ENCODE measurements at regions not wholly inside any gene's neighbourhood (a gene's known extent, or its start where the extent isn't known, plus 50 kb on each side); places are given as distances from the start of the nearest gene placed in this dataset.

DNA sequence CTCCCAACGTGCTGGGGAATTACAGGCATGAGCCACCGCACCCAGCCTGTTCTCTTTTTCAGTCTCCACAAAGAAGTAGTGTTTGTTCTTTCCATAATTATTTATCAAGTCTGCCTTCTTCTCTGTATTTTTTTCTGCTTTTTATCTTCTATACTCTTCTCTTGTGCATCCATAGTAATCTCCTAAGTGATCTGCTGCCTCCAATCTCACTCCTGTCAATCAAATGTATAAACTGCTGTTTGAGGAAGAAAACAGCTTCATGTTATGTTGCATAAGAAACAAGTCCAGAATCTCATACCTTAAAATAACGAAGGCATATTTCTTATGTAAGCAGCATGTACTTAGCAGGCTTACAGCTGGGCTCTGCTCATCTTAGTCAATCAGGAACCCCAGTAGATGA is 801.6 kb upstream of the NR2F2 start:
- H3K9me3 ChIP-seq (ENCODE audit: low read depth, low read length, poor library complexity, severe bottlenecking), result no peaks in the 10 kb centered on the region
- no peaks in the 10 kb centered on the region for H3K4me1 ChIP-seq (ENCODE audit: insufficient read depth, low read length, poor library complexity, severe bottlenecking)
- H3K27me3 ChIP-seq (replicated peaks; ENCODE audit: insufficient read depth, low read depth, low read length, poor library complexity), result no peaks in the 10 kb centered on the region
- BruUV-seq (replicated peaks), result no TSS peak
- ChIA-PET POLR2A (ENCODE audit: low non-redundant PET) (no interaction called here), CTCF (no interaction called here)
- TF ChIP-seq EZH2 (IDR thresholded peaks at IDR 0.05; ENCODE audit: borderline replicate concordance, low read depth, low read length, poor library complexity, severe bottlenecking), result no peak
- TF ChIP-seq, protein P1, sequence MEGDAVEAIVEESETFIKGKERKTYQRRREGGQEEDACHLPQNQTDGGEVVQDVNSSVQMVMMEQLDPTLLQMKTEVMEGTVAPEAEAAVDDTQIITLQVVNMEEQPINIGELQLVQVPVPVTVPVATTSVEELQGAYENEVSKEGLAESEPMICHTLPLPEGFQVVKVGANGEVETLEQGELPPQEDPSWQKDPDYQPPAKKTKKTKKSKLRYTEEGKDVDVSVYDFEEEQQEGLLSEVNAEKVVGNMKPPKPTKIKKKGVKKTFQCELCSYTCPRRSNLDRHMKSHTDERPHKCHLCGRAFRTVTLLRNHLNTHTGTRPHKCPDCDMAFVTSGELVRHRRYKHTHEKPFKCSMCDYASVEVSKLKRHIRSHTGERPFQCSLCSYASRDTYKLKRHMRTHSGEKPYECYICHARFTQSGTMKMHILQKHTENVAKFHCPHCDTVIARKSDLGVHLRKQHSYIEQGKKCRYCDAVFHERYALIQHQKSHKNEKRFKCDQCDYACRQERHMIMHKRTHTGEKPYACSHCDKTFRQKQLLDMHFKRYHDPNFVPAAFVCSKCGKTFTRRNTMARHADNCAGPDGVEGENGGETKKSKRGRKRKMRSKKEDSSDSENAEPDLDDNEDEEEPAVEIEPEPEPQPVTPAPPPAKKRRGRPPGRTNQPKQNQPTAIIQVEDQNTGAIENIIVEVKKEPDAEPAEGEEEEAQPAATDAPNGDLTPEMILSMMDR (conservative IDR thresholded peaks at IDR 0.05; ENCODE audit: low read depth, low read length), result no peak
- H3K4me3 ChIP-seq (ENCODE audit: low read depth, low read length, poor library complexity, severe bottlenecking), result no peak overlapping the region
- no peak overlapping the region for H3K27ac ChIP-seq (ENCODE audit: low read depth, low read length, poor library complexity, severe bottlenecking)
- DNase-seq (ENCODE audit: low spot score), result no peak
- intact Hi-C loops (cut with micrococcal nuclease; ENCODE audit: unreplicated experiment), result no loop called here
- no peaks in the 10 kb centered on the region for H3K36me3 ChIP-seq (ENCODE audit: insufficient read depth, low read length, poor library complexity, severe bottlenecking)

DNA sequence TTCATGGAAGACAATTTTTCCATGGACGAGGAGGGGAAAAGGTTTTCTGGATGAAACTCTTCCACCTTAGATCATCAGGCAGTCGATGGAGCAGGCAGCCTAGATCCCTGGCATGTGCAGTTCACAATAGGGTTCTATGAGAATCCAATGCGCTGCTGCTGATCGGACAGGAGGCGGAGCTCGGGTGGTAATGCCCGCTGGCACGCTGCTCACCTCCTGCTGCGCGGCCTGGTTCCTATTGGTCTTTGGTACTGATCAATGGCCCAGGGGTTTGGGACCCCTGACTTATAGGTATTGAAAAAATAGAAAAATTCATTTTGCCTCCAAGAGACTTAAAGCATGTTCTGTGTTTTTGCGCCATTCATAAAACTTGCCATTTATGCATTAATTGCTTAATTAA is 793.9 kb upstream of the NR2F2 start:
- no peak for DNase-seq (ENCODE audit: low spot score)
- CTCF ChIA-PET, result no interaction called here
- Histone ChIP-seq H3K27me3 (replicated peaks; ENCODE audit: insufficient read depth, low read depth, low read length, poor library complexity) (no peaks in the 10 kb centered on the region), H3K4me1 (ENCODE audit: insufficient read depth, low read length, poor library complexity, severe bottlenecking) (no peaks in the 10 kb centered on the region), H3K27ac (ENCODE audit: low read depth, low read length, poor library complexity, severe bottlenecking) (no peak overlapping the region), H3K36me3 (ENCODE audit: insufficient read depth, low read length, poor library complexity, severe bottlenecking) (no peaks in the 10 kb centered on the region), H3K9me3 (ENCODE audit: low read depth, low read length, poor library complexity, severe bottlenecking) (no peaks in the 10 kb centered on the region), H3K4me3 (ENCODE audit: low read depth, low read length, poor library complexity, severe bottlenecking) (no peak overlapping the region)
- TF ChIP-seq, protein P1 (conservative IDR thresholded peaks at IDR 0.05; ENCODE audit: low read depth, low read length), result no peak
- TF ChIP-seq EZH2 (IDR thresholded peaks at IDR 0.05; ENCODE audit: borderline replicate concordance, low read depth, low read length, poor library complexity, severe bottlenecking), result no peak
- intact Hi-C loops (cut with micrococcal nuclease; ENCODE audit: unreplicated experiment), result no loop called here
- no TSS peak for BruUV-seq (replicated peaks)
- POLR2A ChIA-PET (ENCODE audit: low non-redundant PET), result no interaction called here

DNA sequence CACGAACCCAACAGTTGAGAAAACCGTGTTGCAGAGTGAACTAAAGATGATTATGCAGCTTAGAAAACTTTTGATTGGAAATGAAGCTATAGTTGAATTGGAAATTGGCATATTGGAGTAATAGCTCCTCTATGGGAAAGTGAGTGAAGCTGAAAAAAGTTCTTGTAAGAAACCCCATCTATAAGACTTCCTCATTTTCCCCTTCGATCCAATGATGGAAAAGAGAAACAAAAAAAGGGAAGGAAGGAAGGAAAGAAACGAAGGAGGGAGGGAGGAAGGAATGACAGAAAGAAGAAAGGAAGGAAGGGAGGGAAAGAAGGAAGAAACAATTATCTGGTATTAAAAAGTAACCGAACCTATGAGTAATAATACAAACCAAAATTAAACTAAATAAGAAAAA is 791.8 kb upstream of the NR2F2 start:
- POLR2A ChIA-PET (ENCODE audit: low non-redundant PET), result no interaction called here
- Histone ChIP-seq H3K27ac (ENCODE audit: low read depth, low read length, poor library complexity, severe bottlenecking) (no peak overlapping the region), H3K9me3 (ENCODE audit: low read depth, low read length, poor library complexity, severe bottlenecking) (no peaks in the 10 kb centered on the region), H3K27me3 (replicated peaks; ENCODE audit: insufficient read depth, low read depth, low read length, poor library complexity) (no peaks in the 10 kb centered on the region), H3K36me3 (ENCODE audit: insufficient read depth, low read length, poor library complexity, severe bottlenecking) (no peaks in the 10 kb centered on the region), H3K4me3 (ENCODE audit: low read depth, low read length, poor library complexity, severe bottlenecking) (no peak overlapping the region), H3K4me1 (ENCODE audit: insufficient read depth, low read length, poor library complexity, severe bottlenecking) (no peaks in the 10 kb centered on the region)
- TF ChIP-seq EZH2 (IDR thresholded peaks at IDR 0.05; ENCODE audit: borderline replicate concordance, low read depth, low read length, poor library complexity, severe bottlenecking), result no peak
- TF ChIP-seq, protein P1 (conservative IDR thresholded peaks at IDR 0.05; ENCODE audit: low read depth, low read length), result no peak
- no peak for DNase-seq (ENCODE audit: low spot score)
- BruUV-seq (replicated peaks), result no TSS peak
- intact Hi-C loops (cut with micrococcal nuclease; ENCODE audit: unreplicated experiment), result no loop called here
- CTCF ChIA-PET, result no interaction called here
